HG03575 (cell line): ENCODE measurements at regions not wholly inside any gene's neighbourhood (a gene's known extent, or its start where the extent isn't known, plus 50 kb on each side); places are given as distances from the start of the nearest gene placed in this dataset.

Experiments used
- ATAC-seq: cut with Tn5 transposase; IDR thresholded peaks from one replicate; pipeline ENCODE4 v1.9.1; 2021; ENCODE audit not compliant: unreplicated experiment, insufficient number of reproducible peaks, low FRiP score; ENCODE audit errors: extremely low read depth

- no peak for ATAC-seq
Observed at GRCh38 chr11:36713715-36714114, 115.7 kb upstream of the RAG2 start.

GRCh38 chr11:36711104-36711825, 113.2 kb upstream of the RAG2 start:
- ATAC-seq = no peak
